ENCODE measurements at regions not wholly inside any gene's neighbourhood (a gene's known extent, or its start where the extent isn't known, plus 50 kb on each side); places are given as distances from the start of the nearest gene placed in this dataset.
A peak's percentile ranks its signal among the peaks of the same experiment; 100 is the strongest.
"Not testable (repeated sequence)": the region's sequence is repeated elsewhere in the genome, so short reads cannot be mapped to it uniquely, and the experiment has no call there.

- ChIA-PET CTCF (no interaction called here), POLR2A (no interaction called here)
- H3K36me3 Mint-ChIP-seq (ENCODE audit: low read depth) = no peaks in the 10 kb centered on the region
- H3K4me1 Mint-ChIP-seq (ENCODE audit: low read depth) = no peaks in the 10 kb centered on the region
- no peaks in the 10 kb centered on the region for H3K27me3 Mint-ChIP-seq (ENCODE audit: low read depth)
- DNase-seq (no peak), ATAC-seq (no peak)
- H3K4me3 Mint-ChIP-seq = no peak overlapping the region
- no peak overlapping the region for H3K27ac Mint-ChIP-seq
- H3K9me3 Mint-ChIP-seq (ENCODE audit: insufficient read depth) = no peaks in the 10 kb centered on the region
Measured at GRCh38 chr5:124180875-124181461, 565.5 kb downstream of the ZNF608 start.

GRCh38 chr5:124180299-124180874 lies 566.1 kb downstream of the ZNF608 start:
- H3K27ac Mint-ChIP-seq = no peak overlapping the region
- no peak for ATAC-seq
- DNase-seq = no peak
- no peaks in the 10 kb centered on the region for H3K9me3 Mint-ChIP-seq (ENCODE audit: insufficient read depth)
- POLR2A ChIA-PET = no interaction called here
- CTCF ChIA-PET = no interaction called here
- no peaks in the 10 kb centered on the region for H3K36me3 Mint-ChIP-seq (ENCODE audit: low read depth)
- H3K27me3 Mint-ChIP-seq (ENCODE audit: low read depth) = no peaks in the 10 kb centered on the region
- no peak overlapping the region for H3K4me3 Mint-ChIP-seq
- no peaks in the 10 kb centered on the region for H3K4me1 Mint-ChIP-seq (ENCODE audit: low read depth)

GRCh38 chr5:124179819-124180218 lies 566.6 kb downstream of the ZNF608 start:
- Mint-ChIP-seq H3K9me3 (ENCODE audit: insufficient read depth) (no peaks in the 10 kb centered on the region), H3K4me1 (ENCODE audit: low read depth) (no peaks in the 10 kb centered on the region), H3K36me3 (ENCODE audit: low read depth) (no peaks in the 10 kb centered on the region), H3K27ac (no peak overlapping the region), H3K4me3 (no peak overlapping the region), H3K27me3 (ENCODE audit: low read depth) (no peaks in the 10 kb centered on the region)
- POLR2A ChIA-PET = no interaction called here
- no peak for ATAC-seq
- CTCF ChIA-PET = no interaction called here
- DNase-seq = no peak

DNA sequence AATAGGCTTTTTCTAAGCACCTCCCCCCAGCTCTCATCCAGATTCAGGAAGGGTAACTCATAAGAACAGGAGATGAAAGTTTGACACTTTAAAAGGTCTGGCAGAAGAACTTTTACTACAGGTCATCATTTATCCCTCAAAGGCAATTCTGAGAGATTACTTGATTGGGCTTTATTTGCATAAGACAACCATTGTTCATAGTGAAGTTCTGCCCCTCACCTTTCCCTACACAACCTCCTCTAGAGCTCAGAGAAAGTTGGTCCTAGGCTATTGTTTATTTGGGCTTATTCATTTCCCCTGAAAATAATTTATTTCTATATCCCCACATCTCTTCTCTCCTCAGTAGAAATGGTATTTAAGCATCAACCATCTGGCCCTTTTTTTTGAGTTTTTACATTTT lies 568.4 kb downstream of the ZNF608 start:
- POLR2A ChIA-PET = no interaction called here
- DNase-seq = no peak
- Mint-ChIP-seq H3K4me3 (no peak overlapping the region), H3K9me3 (ENCODE audit: insufficient read depth) (no peaks in the 10 kb centered on the region), H3K27me3 (ENCODE audit: low read depth) (no peaks in the 10 kb centered on the region), H3K4me1 (ENCODE audit: low read depth) (no peaks in the 10 kb centered on the region), H3K36me3 (ENCODE audit: low read depth) (no peaks in the 10 kb centered on the region), H3K27ac (no peak overlapping the region)
- ATAC-seq = no peak
- CTCF ChIA-PET = no interaction called here

DNA sequence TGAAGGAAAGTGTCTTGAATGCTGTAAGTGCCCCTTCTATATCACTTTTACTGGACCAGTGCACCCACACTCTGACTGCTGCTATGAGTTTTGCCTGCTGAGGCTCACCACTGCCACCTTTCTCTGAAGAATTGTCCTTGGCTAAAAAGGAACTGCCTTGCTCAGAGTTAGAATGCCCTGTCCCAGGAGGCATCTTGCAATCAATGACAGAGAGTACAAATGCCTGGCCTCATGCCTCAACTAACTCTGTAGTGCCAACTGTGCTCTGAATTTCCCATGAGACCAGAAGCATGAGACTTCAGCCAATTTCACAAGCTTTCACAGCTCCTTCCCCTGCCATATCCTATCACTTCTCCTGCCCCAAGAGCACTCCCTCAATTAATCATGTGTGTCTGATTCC lies 569.7 kb downstream of the ZNF608 start:
- POLR2A ChIA-PET = no interaction called here
- Mint-ChIP-seq H3K4me1 (ENCODE audit: low read depth) (no peaks in the 10 kb centered on the region), H3K27me3 (ENCODE audit: low read depth) (no peaks in the 10 kb centered on the region), H3K9me3 (ENCODE audit: insufficient read depth) (no peaks in the 10 kb centered on the region), H3K27ac (no peak overlapping the region), H3K4me3 (no peak overlapping the region), H3K36me3 (ENCODE audit: low read depth) (no peaks in the 10 kb centered on the region)
- DNase-seq = no peak
- CTCF ChIA-PET = no interaction called here
- ATAC-seq = no peak

- no peaks in the 10 kb centered on the region for H3K9me3 Mint-ChIP-seq (ENCODE audit: insufficient read depth)
- DNase-seq = no peak
Measured at GRCh38 chr5:124173386-124173785, 573.1 kb downstream of the ZNF608 start.

DNA sequence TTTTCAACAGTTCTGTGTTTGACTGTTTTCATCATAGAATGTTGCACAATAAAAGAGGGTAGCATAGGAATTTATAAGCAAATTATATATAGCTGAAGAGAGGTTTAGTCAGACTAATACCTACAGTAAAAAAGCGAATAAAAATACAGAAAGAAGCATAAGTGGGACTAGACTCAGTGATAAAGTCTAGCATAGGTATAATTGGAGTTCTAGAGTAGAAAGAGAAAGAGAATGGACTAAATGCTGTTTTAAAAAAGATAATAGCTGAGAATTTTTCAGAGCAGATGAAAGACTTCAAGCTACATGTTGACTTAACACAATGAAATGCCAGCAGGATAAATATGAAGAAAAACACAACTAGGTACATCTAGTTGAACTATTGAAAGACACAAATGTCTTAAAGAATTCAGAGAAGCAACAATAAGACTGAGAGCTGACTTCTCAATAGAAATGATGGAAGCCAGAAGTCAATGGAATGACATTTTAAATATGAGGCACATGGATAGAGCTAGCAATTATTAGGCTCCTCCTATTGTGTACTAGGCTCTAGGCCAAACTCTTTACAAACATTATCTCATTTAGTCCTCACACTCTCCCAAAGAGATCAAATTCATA lies 573.9 kb downstream of the ZNF608 start:
- POLR2A ChIA-PET = no interaction called here
- CTCF ChIA-PET = no interaction called here

More at GRCh38 chr5:124173386-124173785, 573.1 kb downstream of the ZNF608 start:
- no peaks in the 10 kb centered on the region for H3K4me1 Mint-ChIP-seq (ENCODE audit: low read depth)
- H3K36me3 Mint-ChIP-seq (ENCODE audit: low read depth) = no peaks in the 10 kb centered on the region
- ChIA-PET POLR2A (no interaction called here), CTCF (no interaction called here)
- no peak overlapping the region for H3K27ac Mint-ChIP-seq
- ATAC-seq = no peak
- H3K27me3 Mint-ChIP-seq (ENCODE audit: low read depth) = no peaks in the 10 kb centered on the region
- no peak overlapping the region for H3K4me3 Mint-ChIP-seq

DNA sequence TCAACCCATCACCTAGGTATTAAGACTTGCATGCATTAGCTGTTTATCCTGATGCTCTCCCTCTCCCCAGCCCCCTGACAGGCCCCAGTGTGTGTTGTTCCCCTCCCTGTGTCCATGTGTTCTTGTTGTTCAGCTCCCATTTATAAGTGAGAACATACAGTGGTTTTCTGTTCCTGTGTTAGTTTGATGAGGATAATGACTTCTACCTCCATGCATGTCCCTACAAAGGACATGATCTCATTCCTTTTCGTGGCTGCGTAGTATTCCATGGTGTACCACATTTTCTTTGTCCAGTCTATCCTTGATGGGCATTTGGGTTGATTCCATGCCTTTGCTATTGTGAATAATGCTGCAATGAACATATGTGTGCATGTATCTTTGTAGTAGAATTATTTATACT lies 578.3 kb downstream of the ZNF608 start:
- H3K27me3 Mint-ChIP-seq (ENCODE audit: low read depth); H3K4me1 Mint-ChIP-seq (ENCODE audit: low read depth); H3K4me3 Mint-ChIP-seq; H3K9me3 Mint-ChIP-seq (ENCODE audit: insufficient read depth); ATAC-seq; CTCF ChIA-PET; POLR2A ChIA-PET; DNase-seq; H3K27ac Mint-ChIP-seq; H3K36me3 Mint-ChIP-seq (ENCODE audit: low read depth): not testable (repeated sequence)

More for the DNA sequence above, 573.9 kb downstream of the ZNF608 start:
- Mint-ChIP-seq H3K27ac (no peak overlapping the region), H3K4me3 (no peak overlapping the region), H3K9me3 (ENCODE audit: insufficient read depth) (no peaks in the 10 kb centered on the region), H3K36me3 (ENCODE audit: low read depth) (no peaks in the 10 kb centered on the region), H3K27me3 (ENCODE audit: low read depth) (no peaks in the 10 kb centered on the region), H3K4me1 (ENCODE audit: low read depth) (no peaks in the 10 kb centered on the region)
- ATAC-seq (no peak), DNase-seq (no peak)

- H3K4me1 Mint-ChIP-seq (ENCODE audit: low read depth) = peaks cover 9% of the 10 kb centered on the region
- H3K27me3 Mint-ChIP-seq (ENCODE audit: low read depth) = no peaks in the 10 kb centered on the region
- POLR2A ChIA-PET = no interaction called here
- DNase-seq (peak; percentile 22), ATAC-seq (peak; percentile 63)
- no peak overlapping the region for H3K27ac Mint-ChIP-seq
- peak overlapping the region; percentile 5 for H3K4me3 Mint-ChIP-seq
- CTCF ChIA-PET = no interaction called here
- no peaks in the 10 kb centered on the region for H3K9me3 Mint-ChIP-seq (ENCODE audit: insufficient read depth)
- no peaks in the 10 kb centered on the region for H3K36me3 Mint-ChIP-seq (ENCODE audit: low read depth)
Measured at GRCh38 chr5:124162767-124163532, 583.5 kb downstream of the ZNF608 start.

- H3K36me3 Mint-ChIP-seq (ENCODE audit: low read depth) = no peaks in the 10 kb centered on the region
- no peaks in the 10 kb centered on the region for H3K9me3 Mint-ChIP-seq (ENCODE audit: insufficient read depth)
- H3K27ac Mint-ChIP-seq = no peak overlapping the region
- POLR2A ChIA-PET = no interaction called here
- ATAC-seq (no peak), DNase-seq (no peak)
- CTCF ChIA-PET = no interaction called here
- peaks cover 20% of the 10 kb centered on the region for H3K4me1 Mint-ChIP-seq (ENCODE audit: low read depth)
- no peaks in the 10 kb centered on the region for H3K27me3 Mint-ChIP-seq (ENCODE audit: low read depth)
- no peak overlapping the region for H3K4me3 Mint-ChIP-seq
Measured at GRCh38 chr5:124161266-124161665, 585.2 kb downstream of the ZNF608 start.

DNA sequence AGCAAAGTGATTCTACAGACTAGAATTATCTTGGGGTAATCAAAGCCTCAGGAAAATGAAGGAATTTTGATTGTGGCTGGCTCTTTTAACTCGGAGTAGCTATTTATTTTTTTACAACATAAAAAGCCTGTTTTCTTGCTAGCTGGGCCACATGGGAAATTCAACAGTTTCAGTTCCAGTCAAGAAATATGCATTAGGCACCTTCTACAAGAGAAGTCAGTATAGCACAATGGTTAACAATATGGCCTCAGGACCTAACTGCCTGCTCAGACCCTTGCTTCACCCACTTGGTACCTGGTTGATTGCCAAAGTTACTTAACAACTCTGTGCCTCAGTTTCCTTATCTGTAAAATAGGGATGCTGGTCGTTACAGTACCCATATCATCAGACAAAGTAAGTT lies 586.2 kb downstream of the ZNF608 start:
- POLR2A ChIA-PET = no interaction called here
- no peaks in the 10 kb centered on the region for H3K27me3 Mint-ChIP-seq (ENCODE audit: low read depth)
- peaks cover 3% of the 10 kb centered on the region for H3K9me3 Mint-ChIP-seq (ENCODE audit: insufficient read depth)
- no peaks in the 10 kb centered on the region for H3K36me3 Mint-ChIP-seq (ENCODE audit: low read depth)
- no peak overlapping the region for H3K4me3 Mint-ChIP-seq
- no peak overlapping the region for H3K27ac Mint-ChIP-seq
- H3K4me1 Mint-ChIP-seq (ENCODE audit: low read depth) = peaks cover 21% of the 10 kb centered on the region
- ATAC-seq (no peak), DNase-seq (no peak)
- CTCF ChIA-PET = no interaction called here

- Mint-ChIP-seq H3K9me3 (ENCODE audit: insufficient read depth) (peaks cover 19% of the 10 kb centered on the region), H3K36me3 (ENCODE audit: low read depth) (no peaks in the 10 kb centered on the region), H3K27me3 (ENCODE audit: low read depth) (no peaks in the 10 kb centered on the region), H3K4me1 (ENCODE audit: low read depth) (peaks cover 14% of the 10 kb centered on the region), H3K27ac (peak overlapping the region; percentile 84), H3K4me3 (peak overlapping the region; percentile 67)
- ChIA-PET CTCF (no interaction called here), POLR2A (no interaction called here)
- peak; percentile 53 for ATAC-seq
- DNase-seq = peak; percentile 21
Measured at GRCh38 chr5:124157320-124157719, 589.1 kb downstream of the ZNF608 start.

All from activated CD8-positive, alpha-beta T cell treated with anti-CD3 and anti-CD28 coated beads, Interleukin-2, amount 10 ng/mL, durations not matched to agents 7 days and 5 days (primary cell).